ENCODE measurements at regions not wholly inside any gene's neighbourhood (a gene's known extent, or its start where the extent isn't known, plus 50 kb on each side); places are given as distances from the start of the nearest gene placed in this dataset.

- TF ChIP-seq CTCF (conservative IDR thresholded peaks at IDR 0.05; ENCODE audit: low read length) (no peak), EZH2phosphoT487 (IDR thresholded peaks at IDR 0.05; ENCODE audit: borderline replicate concordance) (no peak)
Measured at GRCh38 chr7:46257761-46258448, 336.8 kb upstream of the IGFBP3 start.
